Panc1 (cell line): ENCODE measurements at regions not wholly inside any gene's neighbourhood (a gene's known extent, or its start where the extent isn't known, plus 50 kb on each side); places are given as distances from the start of the nearest gene placed in this dataset.

Experiments used
- TF ChIP-seq, protein P1 (sequence below): fragments of 450-650 bp; IDR thresholded peaks from 2 replicates; pipeline ENCODE4 v1.5.1; 2017; ENCODE audit warnings: mild to moderate bottlenecking
- TF ChIP-seq, protein P2 (sequence below), 2 experiments: IDR thresholded peaks; 2 replicates each; pipeline ENCODE4 v1.6.1; 2011 to 2012; ENCODE audit warnings: low read depth in 2 of 2, control low read depth in 1 of 2, low read length in 1 of 2, mild to moderate bottlenecking in 1 of 2, moderate library complexity in 1 of 2; ENCODE audit not compliant: insufficient read depth in 1 of 2

DNA sequence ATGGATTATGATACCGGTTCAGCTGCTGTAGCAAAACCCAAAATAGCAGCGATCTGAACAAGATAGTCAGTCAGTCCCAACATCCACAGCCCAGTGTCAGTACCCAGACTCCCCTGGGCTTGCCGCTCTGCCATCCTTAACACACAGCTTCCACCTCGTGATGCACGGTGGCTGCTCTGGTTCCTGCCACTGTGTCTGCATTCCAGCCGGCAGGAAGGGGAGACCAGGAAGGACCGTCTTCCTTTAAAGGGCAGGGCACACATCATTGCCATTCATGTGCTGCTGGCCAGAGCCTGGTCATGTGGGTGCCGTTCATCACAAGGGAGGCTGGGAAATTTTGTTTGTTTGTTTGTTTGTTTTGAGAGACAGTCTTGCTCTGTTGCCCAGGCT, 131.0 kb upstream of the IER5L start:
- TF ChIP-seq, protein P1, sequence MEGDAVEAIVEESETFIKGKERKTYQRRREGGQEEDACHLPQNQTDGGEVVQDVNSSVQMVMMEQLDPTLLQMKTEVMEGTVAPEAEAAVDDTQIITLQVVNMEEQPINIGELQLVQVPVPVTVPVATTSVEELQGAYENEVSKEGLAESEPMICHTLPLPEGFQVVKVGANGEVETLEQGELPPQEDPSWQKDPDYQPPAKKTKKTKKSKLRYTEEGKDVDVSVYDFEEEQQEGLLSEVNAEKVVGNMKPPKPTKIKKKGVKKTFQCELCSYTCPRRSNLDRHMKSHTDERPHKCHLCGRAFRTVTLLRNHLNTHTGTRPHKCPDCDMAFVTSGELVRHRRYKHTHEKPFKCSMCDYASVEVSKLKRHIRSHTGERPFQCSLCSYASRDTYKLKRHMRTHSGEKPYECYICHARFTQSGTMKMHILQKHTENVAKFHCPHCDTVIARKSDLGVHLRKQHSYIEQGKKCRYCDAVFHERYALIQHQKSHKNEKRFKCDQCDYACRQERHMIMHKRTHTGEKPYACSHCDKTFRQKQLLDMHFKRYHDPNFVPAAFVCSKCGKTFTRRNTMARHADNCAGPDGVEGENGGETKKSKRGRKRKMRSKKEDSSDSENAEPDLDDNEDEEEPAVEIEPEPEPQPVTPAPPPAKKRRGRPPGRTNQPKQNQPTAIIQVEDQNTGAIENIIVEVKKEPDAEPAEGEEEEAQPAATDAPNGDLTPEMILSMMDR: no peak
- TF ChIP-seq, protein P2, sequence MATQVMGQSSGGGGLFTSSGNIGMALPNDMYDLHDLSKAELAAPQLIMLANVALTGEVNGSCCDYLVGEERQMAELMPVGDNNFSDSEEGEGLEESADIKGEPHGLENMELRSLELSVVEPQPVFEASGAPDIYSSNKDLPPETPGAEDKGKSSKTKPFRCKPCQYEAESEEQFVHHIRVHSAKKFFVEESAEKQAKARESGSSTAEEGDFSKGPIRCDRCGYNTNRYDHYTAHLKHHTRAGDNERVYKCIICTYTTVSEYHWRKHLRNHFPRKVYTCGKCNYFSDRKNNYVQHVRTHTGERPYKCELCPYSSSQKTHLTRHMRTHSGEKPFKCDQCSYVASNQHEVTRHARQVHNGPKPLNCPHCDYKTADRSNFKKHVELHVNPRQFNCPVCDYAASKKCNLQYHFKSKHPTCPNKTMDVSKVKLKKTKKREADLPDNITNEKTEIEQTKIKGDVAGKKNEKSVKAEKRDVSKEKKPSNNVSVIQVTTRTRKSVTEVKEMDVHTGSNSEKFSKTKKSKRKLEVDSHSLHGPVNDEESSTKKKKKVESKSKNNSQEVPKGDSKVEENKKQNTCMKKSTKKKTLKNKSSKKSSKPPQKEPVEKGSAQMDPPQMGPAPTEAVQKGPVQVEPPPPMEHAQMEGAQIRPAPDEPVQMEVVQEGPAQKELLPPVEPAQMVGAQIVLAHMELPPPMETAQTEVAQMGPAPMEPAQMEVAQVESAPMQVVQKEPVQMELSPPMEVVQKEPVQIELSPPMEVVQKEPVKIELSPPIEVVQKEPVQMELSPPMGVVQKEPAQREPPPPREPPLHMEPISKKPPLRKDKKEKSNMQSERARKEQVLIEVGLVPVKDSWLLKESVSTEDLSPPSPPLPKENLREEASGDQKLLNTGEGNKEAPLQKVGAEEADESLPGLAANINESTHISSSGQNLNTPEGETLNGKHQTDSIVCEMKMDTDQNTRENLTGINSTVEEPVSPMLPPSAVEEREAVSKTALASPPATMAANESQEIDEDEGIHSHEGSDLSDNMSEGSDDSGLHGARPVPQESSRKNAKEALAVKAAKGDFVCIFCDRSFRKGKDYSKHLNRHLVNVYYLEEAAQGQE (IDR thresholded peaks at IDR 0.05; ENCODE audit: insufficient read depth in 1 of 2, low read depth in 2 of 2, low read length in 1 of 2): no peak
